ENCODE measurements at regions not wholly inside any gene's neighbourhood (a gene's known extent, or its start where the extent isn't known, plus 50 kb on each side); places are given as distances from the start of the nearest gene placed in this dataset.

GRCh38 chr15:93762036-93762435 is 469.3 kb upstream of the MCTP2 start:
- TF ChIP-seq ZNF70 (CRISPR knock-in tag; IDR thresholded peaks at IDR 0.05), result no peak
- TF ChIP-seq PATZ1 (CRISPR knock-in tag; IDR thresholded peaks at IDR 0.05; ENCODE audit: borderline replicate concordance), result no peak
- TF ChIP-seq ZC3H10 (CRISPR knock-in tag; IDR thresholded peaks at IDR 0.05), result no peak
- TF ChIP-seq ZNF8 (CRISPR knock-in tag; IDR thresholded peaks at IDR 0.05), result no peak
- no peak for TF ChIP-seq CSRNP3 (CRISPR knock-in tag; IDR thresholded peaks at IDR 0.05)
- no peak for TF ChIP-seq CREB5 (CRISPR knock-in tag; IDR thresholded peaks at IDR 0.05; ENCODE audit: low read depth)
